ENCODE measurements at regions not wholly inside any gene's neighbourhood (a gene's known extent, or its start where the extent isn't known, plus 50 kb on each side); places are given as distances from the start of the nearest gene placed in this dataset.

DNA sequence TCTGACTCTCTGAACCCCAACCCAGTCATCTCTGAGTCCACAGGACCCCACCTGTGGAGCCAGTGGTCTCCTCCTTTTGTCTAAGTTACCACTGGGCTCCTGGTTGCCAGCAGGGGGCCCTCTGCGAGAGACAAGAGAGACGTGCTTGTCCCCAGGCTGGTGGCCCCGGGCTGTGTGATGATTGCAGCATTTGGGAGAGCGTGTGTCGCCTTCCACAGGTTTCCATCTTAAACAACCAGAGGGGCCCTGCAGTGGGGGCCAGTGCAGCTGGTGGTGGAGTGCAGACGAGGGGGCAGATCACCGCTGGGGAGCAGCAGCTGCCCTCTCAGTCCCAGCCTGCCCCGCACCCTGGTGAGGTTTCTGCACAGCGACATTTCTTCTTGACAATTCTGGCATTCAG lies 122.4 kb upstream of the PPP2R2D start:
- no peak for DNase-seq
- peaks cover 19 to 20% (median 19%) of the 10 kb centered on the region in 3 experiments for H3K36me3 Mint-ChIP-seq (ENCODE audit: insufficient read depth in 1 of 3, low read depth in 3 of 3)

More for the DNA sequence above, 122.4 kb upstream of the PPP2R2D start:
- TF ChIP-seq, protein P1, sequence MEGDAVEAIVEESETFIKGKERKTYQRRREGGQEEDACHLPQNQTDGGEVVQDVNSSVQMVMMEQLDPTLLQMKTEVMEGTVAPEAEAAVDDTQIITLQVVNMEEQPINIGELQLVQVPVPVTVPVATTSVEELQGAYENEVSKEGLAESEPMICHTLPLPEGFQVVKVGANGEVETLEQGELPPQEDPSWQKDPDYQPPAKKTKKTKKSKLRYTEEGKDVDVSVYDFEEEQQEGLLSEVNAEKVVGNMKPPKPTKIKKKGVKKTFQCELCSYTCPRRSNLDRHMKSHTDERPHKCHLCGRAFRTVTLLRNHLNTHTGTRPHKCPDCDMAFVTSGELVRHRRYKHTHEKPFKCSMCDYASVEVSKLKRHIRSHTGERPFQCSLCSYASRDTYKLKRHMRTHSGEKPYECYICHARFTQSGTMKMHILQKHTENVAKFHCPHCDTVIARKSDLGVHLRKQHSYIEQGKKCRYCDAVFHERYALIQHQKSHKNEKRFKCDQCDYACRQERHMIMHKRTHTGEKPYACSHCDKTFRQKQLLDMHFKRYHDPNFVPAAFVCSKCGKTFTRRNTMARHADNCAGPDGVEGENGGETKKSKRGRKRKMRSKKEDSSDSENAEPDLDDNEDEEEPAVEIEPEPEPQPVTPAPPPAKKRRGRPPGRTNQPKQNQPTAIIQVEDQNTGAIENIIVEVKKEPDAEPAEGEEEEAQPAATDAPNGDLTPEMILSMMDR (conservative IDR thresholded peaks at IDR 0.05) = no peak
- H3K18ac ChIP-seq (ENCODE audit: insufficient read length, low read depth, low read length) = no peak overlapping the region
- peaks cover 56 to 60% of the 10 kb centered on the region in 2 experiments for H3K9me3 Mint-ChIP-seq
- H4K8ac ChIP-seq (replicated peaks; ENCODE audit: insufficient read length, low read depth, low read length) = no peak overlapping the region
- H3K4me3 Mint-ChIP-seq = no peak overlapping the region
- WGBS (ENCODE audit: extremely low coverage, insufficient read length, low lambda C conversion rate) = no CpG with 5 or more reads among the region's 9 CpGs
- H3T11ph ChIP-seq (ENCODE audit: low read length) = no peak overlapping the region
- H3K9ac ChIP-seq (ENCODE audit: extremely low read depth, insufficient read length, low read length) = no peak overlapping the region
- no peak overlapping the region for H3K56ac ChIP-seq (ENCODE audit: insufficient read length, low read depth, low read length)
- peaks cover 16% of the 10 kb centered on the region for H3K27me3 Mint-ChIP-seq (ENCODE audit: low read depth)
- no peak overlapping the region for H2BK120ac ChIP-seq (ENCODE audit: low read depth, low read length, poor library complexity, severe bottlenecking)
- H3K27me3 ChIP-seq (ENCODE audit: insufficient read depth, low read length) = no peaks in the 10 kb centered on the region
- no peak overlapping the region for H2AK5ac ChIP-seq (ENCODE audit: insufficient read length, low read length)
- no peak overlapping the region for H3K27ac ChIP-seq (ENCODE audit: insufficient read length, low read depth, low read length)
- no peaks in the 10 kb centered on the region for H3K23me2 ChIP-seq (ENCODE audit: insufficient read length, low read depth, low read length, poor library complexity, severe bottlenecking)
- H2BK20ac ChIP-seq (ENCODE audit: low read depth, low read length, poor library complexity, severe bottlenecking) = no peak overlapping the region
- H3K4me2 ChIP-seq (ENCODE audit: insufficient read depth, insufficient read length, low read length) = no peak overlapping the region
- no peaks in the 10 kb centered on the region for H3K4me1 ChIP-seq (ENCODE audit: insufficient read depth, low read length)
- no peak overlapping the region for H3K4ac ChIP-seq (ENCODE audit: low read depth, low read length)
- no peak overlapping the region for H4K91ac ChIP-seq (ENCODE audit: insufficient read length, low read depth, low read length)
- H3K14ac ChIP-seq (ENCODE audit: insufficient read depth, low read length) = no peak overlapping the region; the same call in 1 of the 2 replicates
- peaks cover 24% of the 10 kb centered on the region for H3K9me3 ChIP-seq (ENCODE audit: control insufficient read depth, low read depth, low read length)
- no peaks in the 10 kb centered on the region for H3K79me1 ChIP-seq (ENCODE audit: insufficient read depth, low read depth, low read length, poor library complexity, severe bottlenecking)
- H2BK5ac ChIP-seq (ENCODE audit: insufficient read length, low read length) = no peak overlapping the region
- H3K23ac ChIP-seq (ENCODE audit: insufficient read length, low read depth, low read length) = no peak overlapping the region
- H3K79me2 ChIP-seq (ENCODE audit: insufficient read depth, low read length) = no peaks in the 10 kb centered on the region
- no peaks in the 10 kb centered on the region for H4K20me1 ChIP-seq (ENCODE audit: control insufficient read depth, insufficient read depth, insufficient read length)
- H3K4me1 Mint-ChIP-seq = peaks cover 0 to 3% of the 10 kb centered on the region in 2 experiments; a peak in 1 of 4 replicates
- H4K5ac ChIP-seq (ENCODE audit: insufficient read length, low read depth, low read length) = no peak overlapping the region
- no peak overlapping the region for H2AFZ ChIP-seq (ENCODE audit: low read length)
- no peak overlapping the region for H2BK15ac ChIP-seq (ENCODE audit: low read depth, low read length)
- no peak overlapping the region for H3K27ac Mint-ChIP-seq
- no peak overlapping the region for H2BK12ac ChIP-seq (ENCODE audit: insufficient read length, low read depth, low read length)
